HG03280 (cell line): ENCODE measurements at regions not wholly inside any gene's neighbourhood (a gene's known extent, or its start where the extent isn't known, plus 50 kb on each side); places are given as distances from the start of the nearest gene placed in this dataset.
A peak's percentile ranks its signal among the peaks of the same experiment; 100 is the strongest.

Source experiments
- ATAC-seq: cut with Tn5 transposase; IDR thresholded peaks from one replicate; pipeline ENCODE4 v1.9.1; 2021; ENCODE audit warnings: mild to moderate bottlenecking, moderate library complexity; ENCODE audit not compliant: unreplicated experiment

GRCh38 chr11:109856928-109857327, 236.3 kb upstream of the ZC3H12C start:
- no peak for ATAC-seq

GRCh38 chr11:109857637-109858036, 235.6 kb upstream of the ZC3H12C start:
- ATAC-seq = no peak

- ATAC-seq = no peak
Measured at GRCh38 chr11:109858152-109858551, 235.0 kb upstream of the ZC3H12C start.

GRCh38 chr11:109859045-109859724, 234.0 kb upstream of the ZC3H12C start:
- ATAC-seq = no peak

GRCh38 chr11:109862835-109863234, 230.4 kb upstream of the ZC3H12C start:
- no peak for ATAC-seq

GRCh38 chr11:109864151-109864661, 229.0 kb upstream of the ZC3H12C start:
- peak; percentile 85 for ATAC-seq

GRCh38 chr11:109864834-109865547, 228.2 kb upstream of the ZC3H12C start:
- ATAC-seq = no peak

GRCh38 chr11:109865548-109866186, 227.5 kb upstream of the ZC3H12C start:
- ATAC-seq = no peak

- ATAC-seq = no peak
Measured at GRCh38 chr11:109867784-109868183, 225.4 kb upstream of the ZC3H12C start.

- ATAC-seq = no peak
Measured at GRCh38 chr11:109869536-109869935, 223.7 kb upstream of the ZC3H12C start.

- ATAC-seq = no peak
Measured at GRCh38 chr11:109870297-109870696, 222.9 kb upstream of the ZC3H12C start.

- no peak for ATAC-seq
Measured at GRCh38 chr11:109877043-109877442, 216.1 kb upstream of the ZC3H12C start.

GRCh38 chr11:109884501-109884900, 208.7 kb upstream of the ZC3H12C start:
- ATAC-seq = no peak

- ATAC-seq = no peak
Measured at GRCh38 chr11:109885006-109885405, 208.2 kb upstream of the ZC3H12C start.

GRCh38 chr11:109892321-109892794, 200.8 kb upstream of the ZC3H12C start:
- ATAC-seq = no peak

GRCh38 chr11:109894242-109894641, 198.9 kb upstream of the ZC3H12C start:
- no peak for ATAC-seq

- no peak for ATAC-seq
Measured at GRCh38 chr11:109898592-109898991, 194.6 kb upstream of the ZC3H12C start.

- no peak for ATAC-seq
Measured at GRCh38 chr11:109902764-109903433, 190.3 kb upstream of the ZC3H12C start.

- ATAC-seq = no peak
Measured at GRCh38 chr11:109911488-109911887, 181.7 kb upstream of the ZC3H12C start.

GRCh38 chr11:109914038-109914437, 179.2 kb upstream of the ZC3H12C start:
- ATAC-seq = no peak
